Left lung (tissue), 4 donors: ENCODE measurements at regions not wholly inside any gene's neighbourhood (a gene's known extent, or its start where the extent isn't known, plus 50 kb on each side); places are given as distances from the start of the nearest gene placed in this dataset.

Experiments
- ATAC-seq: fragments of 200-7000 bp; cut with Tn5 transposase; one replicate; pipeline ENCODE4 v1.9.1; 2020; ENCODE audit warnings: moderate library complexity
- DNase-seq, 4 donors: peaks; one replicate each; pipeline ENCODE4 v3.0.0-alpha.2; 2013 to 2020
- H3K27ac ChIP-seq, 2 donors: fragments of 200-600 bp; sonication (generic) in 1 of 2; one replicate each; pipeline versions ENCODE4 v1.5.0 to v1.8.0; 2020 to 2021
- H3K27me3 ChIP-seq, 2 donors: fragments of 200-600 bp; sonication (generic) in 1 of 2; one replicate each; pipeline versions ENCODE4 v1.5.0 to v1.8.0; 2020 to 2021
- H3K36me3 ChIP-seq, 2 donors: fragments of 200-600 bp; sonication (generic) in 1 of 2; one replicate each; pipeline versions ENCODE4 v1.5.0 to v1.8.0; 2020 to 2021
- H3K4me1 ChIP-seq, 2 donors: fragments of 200-600 bp; one replicate each; pipeline ENCODE4 v1.8.0; 2021
- H3K4me3 ChIP-seq, 2 donors: fragments of 200-600 bp; sonication (generic) in 1 of 2; one replicate each; pipeline versions ENCODE4 v1.5.0 to v1.8.0; 2020 to 2021; ENCODE audit warnings: mild to moderate bottlenecking in 1 of 2
- H3K9me3 ChIP-seq, 2 donors: fragments of 200-600 bp; sonication (generic) in 1 of 2; one replicate each; pipeline versions ENCODE4 v1.5.0 to v1.8.0; 2020 to 2021
- CTCF ChIP-seq, 2 donors: fragments of 200-600 bp; sonication (generic) in 1 of 2; IDR thresholded peaks; one replicate each; pipeline versions ENCODE4 v1.5.0 to v1.8.0; 2021; ENCODE audit warnings: antibody characterized with exemption in 2 of 2
- intact Hi-C, 2 donors: fragments of 100-400 bp; cut with DNase I; formaldehyde crosslinking; loops; one replicate each; pipeline versions ENCODE4 v1.11.2 to v1.14.2; 2022
- donor health status: DM: no; HTN: yes; CAD: no.
- donor health status: DM: no; HTN: no; CAD: no.

- H3K27me3 ChIP-seq: no peaks in the 10 kb centered on the region
- H3K4me1 ChIP-seq: peaks cover 0 to 26% of the 10 kb centered on the region in 2 donors
- ATAC-seq (no peak), DNase-seq (no peak)
- H3K36me3 ChIP-seq: no peaks in the 10 kb centered on the region
- intact Hi-C loops: no loop called here
- no peak overlapping the region for H3K4me3 ChIP-seq
- H3K9me3 ChIP-seq: no peaks in the 10 kb centered on the region
- TF ChIP-seq CTCF (IDR thresholded peaks at IDR 0.05): no peak
- no peak overlapping the region for H3K27ac ChIP-seq
These were observed 115.5 kb upstream of the ACSL4 start for GRCh38 chrX:109848461-109849050.

DNA sequence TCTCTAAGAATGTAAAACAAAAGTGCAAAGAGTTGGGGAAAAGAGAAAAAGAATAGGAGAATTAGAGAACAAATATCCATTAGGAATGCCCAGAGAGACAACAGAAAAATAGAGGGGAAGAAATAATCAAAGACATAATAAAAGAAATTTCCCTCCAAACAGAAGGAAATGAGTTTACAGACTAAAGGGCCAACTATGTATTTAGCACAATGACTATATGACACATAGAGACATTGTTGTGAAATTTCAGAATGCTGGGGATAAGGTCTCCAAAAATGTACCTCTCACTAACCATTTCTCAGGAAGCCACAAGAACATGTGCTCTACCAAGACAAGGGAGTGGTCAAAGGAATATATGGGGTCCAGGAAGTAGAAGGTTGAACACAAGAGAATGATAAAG lies 121.0 kb upstream of the ACSL4 start:
- no peak for TF ChIP-seq CTCF (IDR thresholded peaks at IDR 0.05)
- no peaks in the 10 kb centered on the region for H3K9me3 ChIP-seq
- intact Hi-C loops: loop anchor here in 1 of 2 donors (10.0 kb wide), 1 partner anchor 149 kb away; no protein-coding TSS in a partner anchor
- peaks cover 0 to 5% of the 10 kb centered on the region in 2 donors for H3K27me3 ChIP-seq
- H3K36me3 ChIP-seq: no peaks in the 10 kb centered on the region
- peaks cover 0 to 8% of the 10 kb centered on the region in 2 donors for H3K4me1 ChIP-seq
- no peak for DNase-seq
- no peak overlapping the region for H3K27ac ChIP-seq
- ATAC-seq: no peak
- H3K4me3 ChIP-seq: no peak overlapping the region

DNA sequence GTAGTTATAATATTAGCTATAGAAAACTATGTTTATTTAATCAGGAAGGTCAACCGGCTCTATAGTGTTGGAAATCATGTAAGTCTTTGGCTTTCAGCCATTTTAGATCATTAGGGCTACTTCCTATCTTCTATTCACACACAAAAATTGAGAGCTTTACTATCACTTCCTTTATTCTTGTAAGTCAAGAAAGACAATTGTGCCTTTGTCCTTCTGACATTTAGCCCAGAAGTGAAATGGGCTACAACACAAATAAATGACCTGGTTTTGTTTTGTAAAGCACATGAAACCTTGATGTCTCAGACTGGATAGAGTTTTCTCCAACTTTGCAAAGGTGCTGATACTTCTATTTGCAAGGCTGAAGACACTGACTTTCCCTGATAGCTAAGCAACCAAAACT lies 122.4 kb upstream of the ACSL4 start:
- H3K27me3 ChIP-seq: peaks cover 0 to 5% of the 10 kb centered on the region in 2 donors
- ATAC-seq (no peak), DNase-seq (no peak)
- H3K9me3 ChIP-seq: no peaks in the 10 kb centered on the region
- H3K4me1 ChIP-seq: peaks cover 0 to 8% of the 10 kb centered on the region in 2 donors
- H3K4me3 ChIP-seq: no peak overlapping the region
- no peak for TF ChIP-seq CTCF (IDR thresholded peaks at IDR 0.05)
- intact Hi-C loops: loop anchor here in 1 of 2 donors (10.0 kb wide), 1 partner anchor 151 kb away; no protein-coding TSS in a partner anchor
- no peak overlapping the region for H3K27ac ChIP-seq
- no peaks in the 10 kb centered on the region for H3K36me3 ChIP-seq

GRCh38 chrX:109856974-109857373 lies 123.9 kb upstream of the ACSL4 start:
- peak in 2 of 4 donors; percentile 4 to 24 for DNase-seq
- Histone ChIP-seq H3K4me1 (peaks cover 0 to 8% of the 10 kb centered on the region in 2 donors), H3K27ac (peak overlapping the region in 1 of 2 donors; percentile 1), H3K4me3 (no peak overlapping the region), H3K27me3 (peaks cover 0 to 5% of the 10 kb centered on the region in 2 donors), H3K36me3 (no peaks in the 10 kb centered on the region), H3K9me3 (no peaks in the 10 kb centered on the region)
- TF ChIP-seq CTCF (IDR thresholded peaks at IDR 0.05): peak; percentile 57 to 80
- intact Hi-C loops: loop anchor here in 1 of 2 donors (10.0 kb wide), 1 partner anchor 152 kb away; no protein-coding TSS in a partner anchor
- peak; percentile 49 for ATAC-seq

DNA sequence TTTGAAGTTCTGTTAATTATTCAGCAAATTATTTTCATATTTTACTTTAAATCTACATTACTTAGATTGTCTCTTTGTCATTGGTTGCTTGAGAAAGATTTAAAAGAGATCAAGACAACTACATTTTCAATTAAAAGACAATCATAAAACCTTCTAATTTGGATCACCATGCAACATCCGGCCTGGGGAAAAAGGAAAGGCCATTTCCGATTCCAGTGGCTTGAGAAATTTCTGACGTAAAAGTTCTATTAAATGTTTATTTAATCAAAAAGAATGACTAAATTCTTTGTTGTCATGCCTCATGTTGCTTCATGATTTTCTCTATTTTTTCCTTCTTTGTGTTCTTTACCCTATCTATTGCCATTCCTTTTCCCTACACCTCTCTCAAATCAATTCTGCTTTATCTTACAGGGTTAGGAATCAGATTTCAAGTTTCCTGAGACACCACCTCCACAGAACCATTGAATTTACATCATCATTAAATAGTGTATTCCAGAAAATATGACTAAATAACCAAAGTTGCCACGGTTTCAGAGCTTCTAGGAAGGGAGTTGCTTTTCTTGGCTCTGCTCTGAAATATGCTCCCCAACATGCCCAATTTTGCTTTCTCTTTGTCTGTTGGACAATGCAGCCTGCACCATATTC lies 124.6 kb upstream of the ACSL4 start:
- ATAC-seq (no peak), DNase-seq (no peak)
- no peak for TF ChIP-seq CTCF (IDR thresholded peaks at IDR 0.05)
- Histone ChIP-seq H3K27ac (peak overlapping the region in 1 of 2 donors; percentile 1), H3K27me3 (peaks cover 0 to 5% of the 10 kb centered on the region in 2 donors), H3K9me3 (no peaks in the 10 kb centered on the region), H3K36me3 (no peaks in the 10 kb centered on the region), H3K4me3 (no peak overlapping the region), H3K4me1 (peaks cover 0 to 8% of the 10 kb centered on the region in 2 donors)
- intact Hi-C loops: loop anchor here in 1 of 2 donors (10.0 kb wide), 1 partner anchor 153 kb away; no protein-coding TSS in a partner anchor
